Mesenteric fat pad (tissue), 1 donor: ENCODE measurements at regions not wholly inside any gene's neighbourhood (a gene's known extent, or its start where the extent isn't known, plus 50 kb on each side); places are given as distances from the start of the nearest gene placed in this dataset.

Experiments
- DNase-seq: peaks from one replicate; pipeline ENCODE4 v3.0.0-alpha.2; 2020; ENCODE audit warnings: low spot score
- donor health status: DM: yes; HTN: yes; CAD: no.

GRCh38 chr5:74198156-74198555 is 442.4 kb downstream of the ENC1 start:
- no peak for DNase-seq

GRCh38 chr5:74196233-74196632 is 444.3 kb downstream of the ENC1 start:
- no peak for DNase-seq

GRCh38 chr5:74194196-74194595 is 446.3 kb downstream of the ENC1 start:
- DNase-seq: no peak

DNA sequence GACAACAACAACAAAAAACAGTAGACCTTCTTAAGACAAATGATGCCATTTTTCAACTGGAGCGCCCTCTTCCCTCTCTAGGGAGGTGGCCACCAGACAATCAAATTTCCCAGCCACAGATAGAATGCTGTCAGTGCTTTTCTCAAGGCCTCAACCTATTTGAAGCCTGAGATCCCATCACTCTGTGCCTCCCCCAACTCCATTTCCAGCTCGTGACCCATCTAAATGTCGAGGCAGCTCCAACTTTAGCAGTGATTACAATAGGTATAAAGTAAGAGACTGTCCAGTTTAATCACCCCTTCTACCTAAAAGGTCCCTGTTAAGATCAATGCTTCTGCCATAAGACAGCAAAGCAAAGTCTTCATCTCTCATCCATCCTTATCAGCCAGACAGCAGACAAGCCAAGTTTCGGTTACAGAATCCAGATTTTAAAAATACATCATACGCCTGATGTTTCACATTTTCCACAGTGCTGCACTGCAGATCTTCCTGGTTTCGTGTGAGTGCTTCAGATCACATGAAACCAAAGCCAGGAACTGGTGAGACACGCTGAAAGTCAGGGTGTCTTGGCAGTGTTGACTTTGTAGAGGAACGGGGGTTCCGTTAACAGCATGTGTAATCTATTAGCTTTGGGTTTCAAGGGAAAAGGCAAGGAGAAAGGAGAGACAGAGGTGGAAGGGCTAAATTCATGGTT is 447.8 kb downstream of the ENC1 start:
- no peak for DNase-seq

DNA sequence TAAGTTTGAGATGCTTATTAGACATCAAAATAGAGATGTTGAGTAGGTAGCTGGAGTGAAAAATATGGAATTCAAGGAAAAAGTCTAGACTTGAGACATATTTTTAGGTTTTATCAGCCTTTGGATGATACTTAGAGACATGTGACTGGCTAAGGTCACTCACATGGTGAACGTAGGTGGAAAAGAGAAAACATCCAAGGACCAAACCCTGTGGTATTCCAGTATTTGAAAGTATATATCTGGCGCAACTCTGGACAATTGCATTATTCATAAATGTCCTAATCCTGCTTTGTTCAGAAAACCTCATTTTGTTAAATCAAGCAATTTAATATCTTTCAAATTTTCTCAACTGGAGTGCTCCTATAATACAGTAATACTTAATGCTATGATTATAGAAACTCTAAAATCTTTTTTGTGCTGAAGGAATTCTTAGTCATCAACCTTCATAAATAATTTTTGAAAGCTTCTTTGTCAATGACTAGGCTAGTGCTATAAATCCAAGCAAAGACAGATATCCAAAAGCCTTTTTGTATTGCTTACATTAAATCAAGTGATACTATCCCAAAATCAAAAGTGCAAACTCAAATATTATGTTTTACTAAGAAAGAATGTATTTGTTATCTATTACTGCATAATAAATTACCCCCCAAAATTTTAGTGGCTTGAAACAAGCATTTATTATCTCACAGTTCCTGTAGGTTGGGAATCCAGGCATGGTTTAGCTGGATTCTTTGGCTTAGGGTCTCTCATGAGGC is 452.0 kb downstream of the ENC1 start:
- DNase-seq: no peak

GRCh38 chr5:74187757-74188156 is 452.8 kb downstream of the ENC1 start:
- DNase-seq: no peak

GRCh38 chr5:74186356-74187315 is 453.9 kb downstream of the ENC1 start:
- no peak for DNase-seq

- DNase-seq: no peak
These were observed 454.9 kb downstream of the ENC1 start for GRCh38 chr5:74185599-74185998.

DNA sequence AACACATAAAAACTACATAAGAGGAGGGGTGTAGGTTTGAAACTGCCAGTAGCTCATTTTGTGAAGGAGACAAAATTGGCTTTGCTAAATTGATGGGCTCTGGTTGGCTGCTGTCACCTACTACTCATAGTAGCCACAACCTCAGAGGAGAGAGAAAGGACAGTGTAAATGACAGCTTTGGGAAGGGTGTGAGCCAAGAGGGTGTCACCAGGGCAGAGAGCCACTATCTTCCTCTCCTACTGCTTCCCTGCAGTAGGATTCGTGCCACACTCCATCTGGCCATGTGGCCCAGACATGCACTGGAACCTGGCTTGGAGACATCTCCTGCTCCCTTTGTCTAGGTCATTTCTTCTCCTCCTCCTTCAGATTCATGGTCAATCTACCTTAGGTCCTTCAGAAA is 455.9 kb downstream of the ENC1 start:
- DNase-seq: no peak

DNA sequence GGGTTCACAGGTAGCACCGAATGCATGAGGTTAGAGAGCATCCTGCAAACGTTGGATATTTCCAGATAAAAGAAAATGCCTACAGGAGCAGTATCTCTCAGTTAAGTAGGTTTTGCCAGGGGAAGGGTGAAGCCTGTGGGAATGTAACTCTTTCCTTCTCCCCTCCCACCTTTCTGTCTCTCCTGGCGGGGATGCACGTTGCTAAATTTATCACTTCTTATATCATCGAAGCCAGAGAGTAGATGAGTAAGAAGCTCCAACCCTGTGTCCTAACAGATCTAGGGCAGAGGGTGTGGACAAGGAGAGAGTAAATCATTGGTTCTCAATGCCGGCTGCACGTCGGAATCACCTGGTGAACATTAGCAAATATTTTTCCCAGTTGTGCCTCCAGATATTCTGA is 457.5 kb downstream of the ENC1 start:
- DNase-seq: no peak

GRCh38 chr5:74182603-74183002 is 457.9 kb downstream of the ENC1 start:
- DNase-seq: no peak

GRCh38 chr5:74179701-74180100 is 460.8 kb downstream of the ENC1 start:
- DNase-seq: no peak

DNA sequence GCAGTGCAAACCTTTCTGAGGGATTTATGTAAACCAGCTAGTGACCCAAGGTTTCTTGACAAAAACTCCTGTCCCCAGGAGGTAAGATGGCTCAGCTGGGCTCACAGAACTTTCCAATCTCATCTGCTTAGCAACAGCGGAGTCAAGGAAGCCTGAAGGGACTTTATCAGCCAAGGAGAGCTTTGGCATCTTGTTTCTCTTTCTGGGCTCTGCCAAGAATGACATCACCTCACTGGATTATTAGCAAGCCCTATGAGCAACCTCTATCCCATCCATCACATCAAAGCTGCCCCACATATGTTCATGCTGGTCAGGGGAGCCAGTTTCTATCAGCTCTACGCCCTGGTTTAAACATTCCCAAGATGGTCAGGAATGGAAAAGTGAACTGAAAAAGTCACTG is 461.3 kb downstream of the ENC1 start:
- DNase-seq: no peak

DNA sequence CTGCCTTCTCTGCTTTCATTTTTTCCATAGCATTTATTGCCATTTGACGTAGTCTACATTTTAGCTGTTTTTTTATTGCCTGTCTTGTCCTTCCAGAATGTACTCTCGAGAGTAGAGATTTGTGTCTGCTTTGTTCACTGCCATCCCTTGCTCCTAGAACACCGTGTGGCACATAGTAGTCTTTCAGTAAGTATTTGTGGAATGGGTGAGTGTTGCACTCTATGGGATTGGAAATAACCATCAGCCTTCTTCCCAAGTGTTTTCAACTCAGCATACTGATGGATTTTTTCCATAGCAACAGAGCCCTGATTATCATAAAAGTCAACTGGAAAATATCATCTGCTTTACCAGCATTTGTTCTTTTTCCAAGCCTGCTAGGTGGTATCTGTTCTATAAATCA is 462.6 kb downstream of the ENC1 start:
- DNase-seq: no peak

GRCh38 chr5:74174366-74174765 is 466.2 kb downstream of the ENC1 start:
- no peak for DNase-seq

DNA sequence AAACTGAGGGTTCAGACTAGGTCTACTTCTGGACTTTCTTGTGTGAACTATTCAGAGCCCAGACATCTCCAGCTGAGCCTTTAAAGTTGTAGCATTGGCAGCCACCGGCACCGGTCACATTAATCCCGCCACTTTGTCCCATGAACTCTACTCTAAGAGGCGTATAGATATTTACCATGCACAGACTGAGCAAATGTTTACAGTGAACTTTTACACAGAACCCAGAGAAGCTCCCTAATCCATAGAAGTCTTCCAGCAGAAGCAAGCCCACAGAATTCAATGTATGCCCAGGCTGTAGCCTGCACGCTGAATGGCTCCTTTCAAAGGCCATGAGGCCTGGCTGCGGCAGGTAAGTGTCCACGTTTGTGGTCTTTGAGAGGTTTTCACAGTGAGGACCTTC is 466.9 kb downstream of the ENC1 start:
- no peak for DNase-seq

DNA sequence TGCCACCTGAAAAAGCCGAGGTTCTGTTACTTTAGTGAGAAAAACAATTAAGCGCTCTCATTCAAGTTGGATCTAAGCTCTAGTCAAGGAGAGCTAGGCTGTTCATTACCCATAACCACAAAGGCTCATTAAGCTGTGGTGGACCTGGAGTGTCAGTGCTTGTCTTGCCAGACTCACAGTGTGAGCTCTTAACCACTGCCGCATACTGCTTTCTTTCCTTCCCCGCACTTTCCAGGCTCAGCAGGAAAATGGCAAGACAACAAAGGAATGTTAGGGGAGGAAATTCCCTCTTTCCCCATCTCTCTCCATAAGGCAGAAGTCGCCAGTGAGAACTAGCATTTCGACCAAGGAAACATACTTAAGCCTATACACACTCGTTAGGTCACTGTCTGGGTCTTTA is 467.3 kb downstream of the ENC1 start:
- no peak for DNase-seq

DNA sequence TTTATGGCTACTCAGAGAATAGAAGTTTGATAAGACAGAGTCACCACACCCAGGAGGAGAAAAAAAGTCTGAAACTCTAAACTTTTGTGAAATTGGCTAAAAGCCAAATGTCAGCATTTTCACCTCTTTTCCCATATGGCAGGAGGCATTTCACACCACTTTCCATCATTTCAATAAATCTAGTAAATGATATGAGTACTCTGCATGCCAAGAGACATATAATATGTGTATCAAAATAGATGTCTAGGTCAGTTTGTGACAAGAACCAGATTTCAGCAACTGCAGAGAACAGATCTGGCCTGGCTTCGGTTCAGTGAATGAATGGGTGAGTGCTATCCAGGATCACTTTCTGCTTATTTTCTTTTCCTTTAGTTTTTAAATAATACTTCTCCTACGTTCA is 470.8 kb downstream of the ENC1 start:
- no peak for DNase-seq

DNA sequence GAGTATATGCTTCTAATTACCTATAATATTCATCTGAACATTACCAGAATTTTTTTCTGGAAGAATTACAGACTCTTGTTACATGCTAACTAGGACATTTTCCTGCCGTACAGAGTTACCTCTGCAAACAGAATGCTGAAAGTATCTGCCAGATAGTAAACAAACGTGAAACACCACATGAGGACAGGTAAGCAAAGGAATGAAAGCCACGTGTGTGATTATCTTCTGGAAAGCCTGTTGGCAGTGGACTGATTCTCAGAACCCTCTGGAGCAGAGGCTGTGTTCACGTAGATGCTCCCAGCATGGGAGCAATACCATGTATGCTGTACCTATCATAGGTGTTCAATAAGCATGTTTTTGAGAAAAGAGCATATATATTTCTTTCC is 472.6 kb downstream of the ENC1 start:
- no peak for DNase-seq

DNA sequence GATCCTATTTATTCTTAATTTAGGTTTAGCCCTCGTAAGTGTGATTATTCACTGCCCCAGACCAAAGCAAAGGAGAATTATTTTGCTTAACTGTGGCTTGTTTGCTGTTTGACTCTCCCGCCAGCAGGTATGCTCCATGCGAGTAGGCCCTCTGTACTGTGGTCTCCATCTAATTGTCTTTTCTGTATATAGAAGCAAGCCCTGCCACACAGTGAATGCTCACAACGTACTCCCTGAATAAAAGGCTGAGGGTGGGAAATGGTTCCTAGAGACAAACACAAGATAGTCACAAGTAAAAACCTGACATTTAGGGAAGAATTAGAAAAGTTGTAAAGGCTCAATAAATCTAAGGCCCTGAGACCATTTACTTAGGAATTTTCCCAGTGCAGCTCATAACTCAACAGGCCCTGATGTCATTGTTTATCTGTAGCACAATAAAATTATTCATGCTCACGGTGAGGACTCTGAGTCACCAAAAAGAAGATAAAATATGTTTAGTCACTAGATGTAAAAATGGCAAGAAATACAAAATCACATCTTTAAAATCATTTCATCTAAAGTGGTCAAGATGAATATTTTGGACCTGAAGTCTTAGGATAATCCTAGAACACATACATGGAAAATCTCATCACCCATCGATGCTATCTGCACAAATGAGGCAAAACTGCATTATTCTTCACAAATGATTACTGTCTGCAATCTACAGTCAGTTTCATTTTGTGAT is 473.2 kb downstream of the ENC1 start:
- no peak for DNase-seq

DNA sequence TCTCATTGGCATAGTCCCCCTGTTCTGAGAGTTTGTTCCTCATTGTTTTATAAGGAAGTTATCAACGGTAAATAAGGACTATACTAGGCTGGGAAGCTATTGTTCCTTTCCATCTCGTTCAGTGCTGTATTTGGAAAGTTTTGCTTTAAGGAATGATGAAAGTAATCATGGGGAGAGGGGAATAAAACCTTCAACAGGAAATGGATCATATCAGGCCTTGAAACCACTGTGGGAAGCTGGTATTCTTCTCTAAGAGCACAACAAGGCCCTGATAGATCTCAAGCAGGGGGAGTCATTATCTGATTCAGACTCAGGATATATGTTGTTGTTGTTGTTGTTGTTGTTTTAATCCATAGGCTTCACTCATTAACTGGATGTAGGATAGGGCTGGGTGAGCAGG is 474.5 kb downstream of the ENC1 start:
- DNase-seq: no peak
